ENCODE measurements at regions not wholly inside any gene's neighbourhood (a gene's known extent, or its start where the extent isn't known, plus 50 kb on each side); places are given as distances from the start of the nearest gene placed in this dataset.
"Not testable (repeated sequence)": the region's sequence is repeated elsewhere in the genome, so short reads cannot be mapped to it uniquely, and the experiment has no call there.

GRCh38 chr1:242827538-242827937 lies 303.0 kb upstream of the PLD5 start:
- no peak overlapping the region for H3K4me3 ChIP-seq (ENCODE audit: low read length)
- H3K27me3 ChIP-seq (ENCODE audit: control insufficient read depth, insufficient read depth, low read length) = no peaks in the 10 kb centered on the region
- no peak for DNase-seq
- H3K4me1 ChIP-seq (ENCODE audit: control insufficient read depth, insufficient read depth, low read length) = no peaks in the 10 kb centered on the region
- H3K36me3 ChIP-seq (ENCODE audit: control insufficient read depth, insufficient read depth, low read length) = no peaks in the 10 kb centered on the region
- H3K27ac ChIP-seq (ENCODE audit: low read length) = no peak overlapping the region
- H3K9me3 ChIP-seq (ENCODE audit: control insufficient read depth, low read depth, low read length) = no peaks in the 10 kb centered on the region

- Histone ChIP-seq H3K4me1 (ENCODE audit: control insufficient read depth, insufficient read depth, low read length) (no peaks in the 10 kb centered on the region), H3K9me3 (ENCODE audit: control insufficient read depth, low read depth, low read length) (no peaks in the 10 kb centered on the region), H3K36me3 (ENCODE audit: control insufficient read depth, insufficient read depth, low read length) (no peaks in the 10 kb centered on the region), H3K27ac (ENCODE audit: low read length) (no peak overlapping the region), H3K4me3 (ENCODE audit: low read length) (no peak overlapping the region), H3K27me3 (ENCODE audit: control insufficient read depth, insufficient read depth, low read length) (no peaks in the 10 kb centered on the region)
- no peak for DNase-seq
- WGBS (ENCODE audit: insufficient coverage, low lambda C conversion rate) = 44% methylated on average over 2 of the region's 6 CpGs
Measured at GRCh38 chr1:242826701-242827336, 302.3 kb upstream of the PLD5 start.

- DNase-seq = no peak
- no peaks in the 10 kb centered on the region for H3K9me3 ChIP-seq (ENCODE audit: control insufficient read depth, low read depth, low read length)
- 33% methylated on average over 1 of the region's 4 CpGs for WGBS (ENCODE audit: insufficient coverage, low lambda C conversion rate)
- no peaks in the 10 kb centered on the region for H3K27me3 ChIP-seq (ENCODE audit: control insufficient read depth, insufficient read depth, low read length)
- no peaks in the 10 kb centered on the region for H3K36me3 ChIP-seq (ENCODE audit: control insufficient read depth, insufficient read depth, low read length)
- no peak overlapping the region for H3K27ac ChIP-seq (ENCODE audit: low read length)
- no peaks in the 10 kb centered on the region for H3K4me1 ChIP-seq (ENCODE audit: control insufficient read depth, insufficient read depth, low read length)
- no peak overlapping the region for H3K4me3 ChIP-seq (ENCODE audit: low read length)
Measured at GRCh38 chr1:242824435-242824834, 299.9 kb upstream of the PLD5 start.

DNA sequence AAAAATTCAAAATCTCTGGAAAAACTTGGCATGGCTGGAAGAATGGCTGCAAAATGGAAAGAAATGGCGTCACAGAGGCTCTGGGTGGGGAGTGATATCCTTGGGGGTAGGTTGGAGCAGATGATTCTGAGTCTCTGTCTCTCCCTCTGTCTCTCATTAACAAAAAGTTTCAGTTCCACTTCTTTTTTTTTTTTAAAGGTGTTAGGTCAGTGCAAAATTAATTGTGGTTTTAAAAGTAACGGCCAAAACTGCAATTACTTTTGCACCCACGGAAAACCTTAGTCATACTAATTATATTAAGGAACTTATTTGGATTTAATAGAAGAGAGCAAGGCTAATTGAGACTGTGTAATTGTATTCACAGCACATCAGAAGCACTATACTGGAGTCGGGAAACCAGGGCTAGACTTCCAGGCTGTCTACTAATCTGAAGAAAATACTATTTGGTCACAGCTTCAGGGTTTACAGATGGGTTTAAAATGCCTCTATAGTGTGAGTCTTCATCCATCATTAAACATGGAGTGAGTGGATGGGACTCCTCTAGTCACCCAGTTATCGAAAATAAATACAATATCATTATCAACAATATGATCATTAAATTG lies 289.1 kb upstream of the PLD5 start:
- Histone ChIP-seq H3K4me3 (ENCODE audit: low read length) (no peak overlapping the region), H3K9me3 (ENCODE audit: control insufficient read depth, low read depth, low read length) (no peaks in the 10 kb centered on the region), H3K27me3 (ENCODE audit: control insufficient read depth, insufficient read depth, low read length) (no peaks in the 10 kb centered on the region), H3K36me3 (ENCODE audit: control insufficient read depth, insufficient read depth, low read length) (no peaks in the 10 kb centered on the region), H3K4me1 (ENCODE audit: control insufficient read depth, insufficient read depth, low read length) (no peaks in the 10 kb centered on the region), H3K27ac (ENCODE audit: low read length) (no peak overlapping the region)
- no peak for DNase-seq
- 80% methylated on average over 2 of the region's 5 CpGs for WGBS (ENCODE audit: insufficient coverage, low lambda C conversion rate)

- H3K9me3 ChIP-seq (ENCODE audit: control insufficient read depth, low read depth, low read length) = no peaks in the 10 kb centered on the region
- no peaks in the 10 kb centered on the region for H3K36me3 ChIP-seq (ENCODE audit: control insufficient read depth, insufficient read depth, low read length)
- 45% methylated on average over 1 of the region's 5 CpGs for WGBS (ENCODE audit: insufficient coverage, low lambda C conversion rate)
- H3K27me3 ChIP-seq (ENCODE audit: control insufficient read depth, insufficient read depth, low read length) = no peaks in the 10 kb centered on the region
- H3K4me3 ChIP-seq (ENCODE audit: low read length) = no peak overlapping the region
- H3K27ac ChIP-seq (ENCODE audit: low read length) = no peak overlapping the region
- no peak for DNase-seq
- H3K4me1 ChIP-seq (ENCODE audit: control insufficient read depth, insufficient read depth, low read length) = no peaks in the 10 kb centered on the region
Measured at GRCh38 chr1:242811092-242811840, 286.8 kb upstream of the PLD5 start.

DNA sequence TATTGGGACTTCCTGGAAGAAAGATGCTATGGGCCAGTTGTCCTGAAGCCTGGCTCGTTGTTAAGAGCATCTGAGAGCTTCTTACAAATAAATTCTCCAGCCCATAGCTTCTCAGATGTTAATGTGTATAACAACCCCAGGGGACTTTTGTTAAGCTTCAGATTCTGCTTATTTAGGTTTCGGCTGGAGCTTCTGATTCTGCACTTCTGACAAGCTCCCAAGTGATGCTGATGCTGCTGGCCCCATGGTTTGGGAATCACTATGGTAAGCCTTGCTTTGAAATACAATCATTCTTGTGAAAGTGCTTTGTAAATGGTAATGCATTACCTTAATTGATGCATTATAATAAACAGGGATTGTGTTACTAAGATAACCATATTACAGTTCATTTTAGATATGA lies 281.8 kb upstream of the PLD5 start:
- WGBS (ENCODE audit: insufficient coverage, low lambda C conversion rate) = no CpG with 5 or more reads among the region's 2 CpGs
- Histone ChIP-seq H3K36me3 (ENCODE audit: control insufficient read depth, insufficient read depth, low read length) (no peaks in the 10 kb centered on the region), H3K27ac (ENCODE audit: low read length) (no peak overlapping the region), H3K9me3 (ENCODE audit: control insufficient read depth, low read depth, low read length) (no peaks in the 10 kb centered on the region), H3K4me1 (ENCODE audit: control insufficient read depth, insufficient read depth, low read length) (no peaks in the 10 kb centered on the region), H3K4me3 (ENCODE audit: low read length) (no peak overlapping the region), H3K27me3 (ENCODE audit: control insufficient read depth, insufficient read depth, low read length) (no peaks in the 10 kb centered on the region)
- DNase-seq = no peak

DNA sequence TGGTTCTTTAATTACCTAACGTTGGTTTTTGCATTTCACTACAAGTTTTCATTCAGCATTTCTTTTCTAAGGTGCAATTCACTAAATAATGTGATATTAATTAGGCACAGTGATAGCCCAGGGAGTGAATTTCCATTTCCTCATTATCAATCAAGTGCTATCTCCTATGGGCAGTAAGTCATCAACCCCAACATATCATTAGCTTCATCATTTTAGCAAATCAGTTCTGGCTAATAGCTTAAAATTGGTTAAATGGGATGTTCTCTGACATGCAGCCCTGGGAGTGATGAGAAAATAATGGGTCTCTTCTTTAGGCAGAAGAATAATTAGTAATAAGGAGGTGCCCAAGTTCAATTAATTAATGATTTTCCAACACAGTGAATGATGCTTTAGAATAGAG lies 280.9 kb upstream of the PLD5 start:
- WGBS (ENCODE audit: insufficient coverage, low lambda C conversion rate) = no CpG with 5 or more reads among the region's 1 CpG

DNA sequence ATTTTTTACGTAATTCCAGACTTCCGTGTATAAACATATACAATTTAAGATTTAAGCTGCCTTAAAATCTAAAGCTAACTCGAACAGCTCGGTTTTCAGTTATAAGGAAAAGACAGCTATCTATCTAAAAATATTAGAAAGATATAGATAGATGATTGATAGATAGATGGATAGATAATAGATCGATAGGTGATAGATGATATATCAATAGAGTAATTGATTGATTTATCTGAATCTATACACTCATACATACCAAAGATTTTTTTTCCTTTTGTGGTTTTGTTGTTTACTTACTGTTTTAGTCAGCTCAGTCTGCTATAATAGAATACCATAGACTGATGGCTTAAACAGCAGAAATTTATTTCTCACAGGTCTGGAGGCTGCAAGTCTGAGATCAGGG lies 278.5 kb upstream of the PLD5 start:
- no peaks in the 10 kb centered on the region for H3K36me3 ChIP-seq (ENCODE audit: control insufficient read depth, insufficient read depth, low read length)
- 88% methylated on average over 4 of the region's 5 CpGs for WGBS (ENCODE audit: insufficient coverage, low lambda C conversion rate)
- no peak overlapping the region for H3K27ac ChIP-seq (ENCODE audit: low read length)
- no peaks in the 10 kb centered on the region for H3K9me3 ChIP-seq (ENCODE audit: control insufficient read depth, low read depth, low read length)
- no peaks in the 10 kb centered on the region for H3K27me3 ChIP-seq (ENCODE audit: control insufficient read depth, insufficient read depth, low read length)
- no peaks in the 10 kb centered on the region for H3K4me1 ChIP-seq (ENCODE audit: control insufficient read depth, insufficient read depth, low read length)
- H3K4me3 ChIP-seq (ENCODE audit: low read length) = no peak overlapping the region
- DNase-seq = no peak

More for the DNA sequence above, 280.9 kb upstream of the PLD5 start:
- not testable (repeated sequence) for DNase-seq; H3K27ac ChIP-seq (ENCODE audit: low read length); H3K27me3 ChIP-seq (ENCODE audit: control insufficient read depth, insufficient read depth, low read length); H3K36me3 ChIP-seq (ENCODE audit: control insufficient read depth, insufficient read depth, low read length); H3K9me3 ChIP-seq (ENCODE audit: control insufficient read depth, low read depth, low read length); H3K4me1 ChIP-seq (ENCODE audit: control insufficient read depth, insufficient read depth, low read length); H3K4me3 ChIP-seq (ENCODE audit: low read length)

- no peaks in the 10 kb centered on the region for H3K9me3 ChIP-seq (ENCODE audit: control insufficient read depth, low read depth, low read length)
- DNase-seq = no peak
- WGBS (ENCODE audit: insufficient coverage, low lambda C conversion rate) = no CpG with 5 or more reads among the region's 2 CpGs
- no peak overlapping the region for H3K27ac ChIP-seq (ENCODE audit: low read length)
- H3K4me1 ChIP-seq (ENCODE audit: control insufficient read depth, insufficient read depth, low read length) = no peaks in the 10 kb centered on the region
- no peak overlapping the region for H3K4me3 ChIP-seq (ENCODE audit: low read length)
- no peaks in the 10 kb centered on the region for H3K36me3 ChIP-seq (ENCODE audit: control insufficient read depth, insufficient read depth, low read length)
- H3K27me3 ChIP-seq (ENCODE audit: control insufficient read depth, insufficient read depth, low read length) = no peaks in the 10 kb centered on the region
Measured at GRCh38 chr1:242800521-242800920, 276.0 kb upstream of the PLD5 start.

- H3K4me3 ChIP-seq (ENCODE audit: low read length) = no peak overlapping the region
- H3K4me1 ChIP-seq (ENCODE audit: control insufficient read depth, insufficient read depth, low read length) = no peaks in the 10 kb centered on the region
- no peaks in the 10 kb centered on the region for H3K36me3 ChIP-seq (ENCODE audit: control insufficient read depth, insufficient read depth, low read length)
- H3K27me3 ChIP-seq (ENCODE audit: control insufficient read depth, insufficient read depth, low read length) = no peaks in the 10 kb centered on the region
- no peak for DNase-seq
- no peaks in the 10 kb centered on the region for H3K9me3 ChIP-seq (ENCODE audit: control insufficient read depth, low read depth, low read length)
- H3K27ac ChIP-seq (ENCODE audit: low read length) = no peak overlapping the region
Measured at GRCh38 chr1:242797856-242798255, 273.4 kb upstream of the PLD5 start.

GRCh38 chr1:242788771-242789170 lies 264.3 kb upstream of the PLD5 start:
- H3K4me1 ChIP-seq (ENCODE audit: control insufficient read depth, insufficient read depth, low read length) = no peaks in the 10 kb centered on the region
- no peaks in the 10 kb centered on the region for H3K36me3 ChIP-seq (ENCODE audit: control insufficient read depth, insufficient read depth, low read length)
- no CpG with 5 or more reads among the region's 2 CpGs for WGBS (ENCODE audit: insufficient coverage, low lambda C conversion rate)
- no peak overlapping the region for H3K4me3 ChIP-seq (ENCODE audit: low read length)
- H3K27ac ChIP-seq (ENCODE audit: low read length) = no peak overlapping the region
- H3K27me3 ChIP-seq (ENCODE audit: control insufficient read depth, insufficient read depth, low read length) = no peaks in the 10 kb centered on the region
- no peaks in the 10 kb centered on the region for H3K9me3 ChIP-seq (ENCODE audit: control insufficient read depth, low read depth, low read length)
- no peak for DNase-seq
